ENCODE measurements at regions not wholly inside any gene's neighbourhood (a gene's known extent, or its start where the extent isn't known, plus 50 kb on each side); places are given as distances from the start of the nearest gene placed in this dataset.

- no peak for DNase-seq
These were observed 133.2 kb upstream of the GULP1 start for GRCh38 chr2:188158337-188159100.

GRCh38 chr2:188159484-188159883 lies 132.2 kb upstream of the GULP1 start:
- DNase-seq, result no peak

- DNase-seq, result no peak
These were observed 121.3 kb upstream of the GULP1 start for GRCh38 chr2:188170356-188170755.

- DNase-seq, result no peak
These were observed 115.1 kb upstream of the GULP1 start for GRCh38 chr2:188176620-188177019.

GRCh38 chr2:188181067-188181838 lies 110.4 kb upstream of the GULP1 start:
- DNase-seq, result no peak

GRCh38 chr2:188181884-188182283 lies 109.8 kb upstream of the GULP1 start:
- DNase-seq, result no peak

GRCh38 chr2:188187726-188188125 lies 103.9 kb upstream of the GULP1 start:
- no peak for DNase-seq

GRCh38 chr2:188189356-188189755 lies 102.3 kb upstream of the GULP1 start:
- DNase-seq, result no peak

- DNase-seq, result no peak
These were observed 98.4 kb upstream of the GULP1 start for GRCh38 chr2:188193230-188193629.

GRCh38 chr2:188196343-188197008 lies 95.2 kb upstream of the GULP1 start:
- no peak for DNase-seq

- DNase-seq, result no peak
These were observed 92.0 kb upstream of the GULP1 start for GRCh38 chr2:188199716-188200128.

- no peak for DNase-seq
These were observed 90.0 kb upstream of the GULP1 start for GRCh38 chr2:188201639-188202038.

GRCh38 chr2:188202777-188203176 lies 88.9 kb upstream of the GULP1 start:
- DNase-seq, result no peak

GRCh38 chr2:188203776-188204175 lies 87.9 kb upstream of the GULP1 start:
- no peak for DNase-seq

- DNase-seq, result no peak
These were observed 86.8 kb upstream of the GULP1 start for GRCh38 chr2:188204824-188205223.

- DNase-seq, result no peak
These were observed 84.1 kb upstream of the GULP1 start for GRCh38 chr2:188207554-188207953.

- no peak for DNase-seq
These were observed 82.5 kb upstream of the GULP1 start for GRCh38 chr2:188209218-188209617.

- DNase-seq, result no peak
These were observed 74.4 kb upstream of the GULP1 start for GRCh38 chr2:188217264-188217663.

- no peak for DNase-seq
These were observed 72.1 kb upstream of the GULP1 start for GRCh38 chr2:188219541-188219940.

GRCh38 chr2:188220535-188220934 lies 71.1 kb upstream of the GULP1 start:
- no peak for DNase-seq

GRCh38 chr2:188227713-188228112 lies 64.0 kb upstream of the GULP1 start:
- no peak for DNase-seq

GRCh38 chr2:188235364-188235763 lies 56.3 kb upstream of the GULP1 start:
- no peak for DNase-seq

GRCh38 chr2:188238386-188238785 lies 53.3 kb upstream of the GULP1 start:
- DNase-seq, result no peak
